Activated CD8-positive, alpha-beta T cell treated with anti-CD3 and anti-CD28 coated beads, Interleukin-2, amount 10 ng/mL, durations not matched to agents 7 days and 5 days (primary cell): ENCODE measurements at regions not wholly inside any gene's neighbourhood (a gene's known extent, or its start where the extent isn't known, plus 50 kb on each side); places are given as distances from the start of the nearest gene placed in this dataset.

Experiments
- ATAC-seq: fragments of 150-1000 bp; cut with Tn5 transposase; one replicate; pipeline ENCODE4 v1.10.0; 2021; ENCODE audit warnings: moderate library complexity
- CTCF ChIA-PET: fragments of 350-600 bp; sonication (Branson Sonifier 250); formaldehyde crosslinking; loops from one replicate; lab custom pipeline; 2021; ENCODE audit warnings: antibody characterized with exemption; lab: Charles Lee
- POLR2A ChIA-PET: fragments of 350-600 bp; sonication (Branson Sonifier 250); formaldehyde crosslinking; loops from one replicate; lab custom pipeline; 2021; ENCODE audit warnings: antibody characterized with exemption; lab: Charles Lee
- DNase-seq: peaks from one replicate; pipeline ENCODE4 v3.0.0-alpha.2; 2020
- H3K27ac Mint-ChIP-seq: one replicate; pipeline ENCODE4 v1.8.0; 2021; ENCODE audit warnings: mild to moderate bottlenecking, mixed read lengths
- H3K27me3 Mint-ChIP-seq: one replicate; pipeline ENCODE4 v1.8.0; 2021; ENCODE audit warnings: low read depth, mixed read lengths
- H3K36me3 Mint-ChIP-seq: one replicate; pipeline ENCODE4 v1.8.0; 2021; ENCODE audit warnings: low read depth, mixed read lengths
- H3K4me1 Mint-ChIP-seq: one replicate; pipeline ENCODE4 v1.8.0; 2021; ENCODE audit warnings: low read depth, mixed read lengths
- H3K4me3 Mint-ChIP-seq: one replicate; pipeline ENCODE4 v1.8.0; 2021; ENCODE audit warnings: mild to moderate bottlenecking, mixed read lengths
- H3K9me3 Mint-ChIP-seq: one replicate; pipeline ENCODE4 v1.8.0; 2022; ENCODE audit warnings: mixed read lengths; ENCODE audit not compliant: insufficient read depth

GRCh38 chr2:167431949-167432348 lies 543.7 kb downstream of the XIRP2 start:
- no peak for DNase-seq
- ChIA-PET CTCF (no interaction called here), POLR2A (no interaction called here)
- H3K27ac Mint-ChIP-seq: no peak overlapping the region
- no peak overlapping the region for H3K4me3 Mint-ChIP-seq
- no peak for ATAC-seq
- H3K9me3 Mint-ChIP-seq: no peaks in the 10 kb centered on the region
- no peaks in the 10 kb centered on the region for H3K4me1 Mint-ChIP-seq
- H3K36me3 Mint-ChIP-seq: no peaks in the 10 kb centered on the region
- H3K27me3 Mint-ChIP-seq: no peaks in the 10 kb centered on the region

- ATAC-seq (no peak), DNase-seq (no peak)
- CTCF ChIA-PET: no interaction called here
- Mint-ChIP-seq H3K4me3 (no peak overlapping the region), H3K27ac (no peak overlapping the region), H3K9me3 (no peaks in the 10 kb centered on the region), H3K36me3 (no peaks in the 10 kb centered on the region), H3K4me1 (no peaks in the 10 kb centered on the region), H3K27me3 (no peaks in the 10 kb centered on the region)
- POLR2A ChIA-PET: no interaction called here
Measured at GRCh38 chr2:167430447-167430846, 542.2 kb downstream of the XIRP2 start.

- no peaks in the 10 kb centered on the region for H3K9me3 Mint-ChIP-seq
- ATAC-seq: no peak
- ChIA-PET CTCF (no interaction called here), POLR2A (no interaction called here)
- H3K27me3 Mint-ChIP-seq: no peaks in the 10 kb centered on the region
- H3K4me3 Mint-ChIP-seq: no peak overlapping the region
- H3K36me3 Mint-ChIP-seq: no peaks in the 10 kb centered on the region
- H3K4me1 Mint-ChIP-seq: no peaks in the 10 kb centered on the region
- no peak for DNase-seq
- H3K27ac Mint-ChIP-seq: no peak overlapping the region
Measured at GRCh38 chr2:167424803-167425755, 536.8 kb downstream of the XIRP2 start.

GRCh38 chr2:167424221-167424620 lies 535.9 kb downstream of the XIRP2 start:
- no peak for DNase-seq
- H3K27ac Mint-ChIP-seq: no peak overlapping the region

GRCh38 chr2:167423731-167424130 lies 535.5 kb downstream of the XIRP2 start:
- no peak overlapping the region for H3K4me3 Mint-ChIP-seq
- H3K4me1 Mint-ChIP-seq: no peaks in the 10 kb centered on the region
- CTCF ChIA-PET: interaction anchor here (0.6 kb wide), 1 partner anchor 278 kb away, joined by 3 read pairs; no protein-coding TSS in a partner anchor
- H3K27me3 Mint-ChIP-seq: no peaks in the 10 kb centered on the region
- POLR2A ChIA-PET: no interaction called here
- no peaks in the 10 kb centered on the region for H3K9me3 Mint-ChIP-seq
- no peaks in the 10 kb centered on the region for H3K36me3 Mint-ChIP-seq
- ATAC-seq (no peak), DNase-seq (no peak)
- H3K27ac Mint-ChIP-seq: no peak overlapping the region

More at GRCh38 chr2:167424221-167424620, 535.9 kb downstream of the XIRP2 start:
- CTCF ChIA-PET: no interaction called here
- POLR2A ChIA-PET: no interaction called here
- no peak overlapping the region for H3K4me3 Mint-ChIP-seq
- no peak for ATAC-seq
- H3K4me1 Mint-ChIP-seq: no peaks in the 10 kb centered on the region
- no peaks in the 10 kb centered on the region for H3K27me3 Mint-ChIP-seq
- no peaks in the 10 kb centered on the region for H3K9me3 Mint-ChIP-seq
- no peaks in the 10 kb centered on the region for H3K36me3 Mint-ChIP-seq

GRCh38 chr2:167420211-167420610 lies 531.9 kb downstream of the XIRP2 start:
- no peak for DNase-seq
- Mint-ChIP-seq H3K36me3 (no peaks in the 10 kb centered on the region), H3K4me1 (no peaks in the 10 kb centered on the region), H3K4me3 (no peak overlapping the region), H3K27ac (no peak overlapping the region), H3K9me3 (no peaks in the 10 kb centered on the region), H3K27me3 (no peaks in the 10 kb centered on the region)
- ChIA-PET CTCF (no interaction called here), POLR2A (no interaction called here)
- no peak for ATAC-seq

GRCh38 chr2:167415068-167415467 lies 526.8 kb downstream of the XIRP2 start:
- Mint-ChIP-seq H3K27ac (no peak overlapping the region), H3K4me3 (no peak overlapping the region), H3K9me3 (no peaks in the 10 kb centered on the region), H3K4me1 (no peaks in the 10 kb centered on the region), H3K36me3 (no peaks in the 10 kb centered on the region), H3K27me3 (no peaks in the 10 kb centered on the region)
- CTCF ChIA-PET: no interaction called here
- POLR2A ChIA-PET: no interaction called here
- no peak for ATAC-seq
- no peak for DNase-seq

GRCh38 chr2:167411367-167411766 lies 523.1 kb downstream of the XIRP2 start:
- ChIA-PET POLR2A (no interaction called here), CTCF (no interaction called here)
- Mint-ChIP-seq H3K4me3 (no peak overlapping the region), H3K9me3 (no peaks in the 10 kb centered on the region), H3K27me3 (no peaks in the 10 kb centered on the region), H3K4me1 (no peaks in the 10 kb centered on the region), H3K36me3 (no peaks in the 10 kb centered on the region), H3K27ac (no peak overlapping the region)
- ATAC-seq (no peak), DNase-seq (no peak)

- Mint-ChIP-seq H3K27me3 (no peaks in the 10 kb centered on the region), H3K9me3 (no peaks in the 10 kb centered on the region), H3K4me1 (no peaks in the 10 kb centered on the region), H3K4me3 (no peak overlapping the region), H3K36me3 (no peaks in the 10 kb centered on the region), H3K27ac (no peak overlapping the region)
- no peak for DNase-seq
- no peak for ATAC-seq
- POLR2A ChIA-PET: no interaction called here
- CTCF ChIA-PET: no interaction called here
Measured at GRCh38 chr2:167406558-167406957, 518.3 kb downstream of the XIRP2 start.

GRCh38 chr2:167404627-167405284 lies 516.5 kb downstream of the XIRP2 start:
- DNase-seq (no peak), ATAC-seq (no peak)
- Mint-ChIP-seq H3K27ac (no peak overlapping the region), H3K27me3 (no peaks in the 10 kb centered on the region), H3K4me1 (no peaks in the 10 kb centered on the region), H3K4me3 (no peak overlapping the region), H3K36me3 (no peaks in the 10 kb centered on the region), H3K9me3 (no peaks in the 10 kb centered on the region)
- CTCF ChIA-PET: no interaction called here
- POLR2A ChIA-PET: no interaction called here

GRCh38 chr2:167401309-167401708 lies 513.0 kb downstream of the XIRP2 start:
- no peak for ATAC-seq
- Mint-ChIP-seq H3K9me3 (no peaks in the 10 kb centered on the region), H3K4me3 (no peak overlapping the region), H3K4me1 (no peaks in the 10 kb centered on the region), H3K36me3 (no peaks in the 10 kb centered on the region), H3K27ac (no peak overlapping the region), H3K27me3 (no peaks in the 10 kb centered on the region)
- POLR2A ChIA-PET: no interaction called here
- CTCF ChIA-PET: no interaction called here
- DNase-seq: no peak

GRCh38 chr2:167400546-167400945 lies 512.3 kb downstream of the XIRP2 start:
- Mint-ChIP-seq H3K4me1 (no peaks in the 10 kb centered on the region), H3K4me3 (no peak overlapping the region), H3K9me3 (no peaks in the 10 kb centered on the region), H3K36me3 (no peaks in the 10 kb centered on the region), H3K27me3 (no peaks in the 10 kb centered on the region), H3K27ac (no peak overlapping the region)
- ChIA-PET POLR2A (no interaction called here), CTCF (no interaction called here)
- ATAC-seq: no peak
- no peak for DNase-seq
